Parathyroid adenoma (tissue), 2 donors: ENCODE measurements at regions not wholly inside any gene's neighbourhood (a gene's known extent, or its start where the extent isn't known, plus 50 kb on each side); places are given as distances from the start of the nearest gene placed in this dataset.

ENCODE experiments used
- H2AFZ ChIP-seq: fragments of 300-600 bp; sonication (generic); one replicate; pipeline ENCODE4 v1.7.0; 2017; ENCODE audit warnings: antibody characterized with exemption, mild to moderate bottlenecking
- H3K27ac ChIP-seq: fragments of 300-600 bp; sonication (generic); one replicate; pipeline ENCODE4 v1.7.0; 2017
- H3K27me3 ChIP-seq: fragments of 300-600 bp; sonication (generic); one replicate; pipeline ENCODE4 v1.7.0; 2017; ENCODE audit warnings: low read length; ENCODE audit not compliant: control insufficient read depth, insufficient read depth
- H3K36me3 ChIP-seq: fragments of 300-600 bp; sonication (generic); one replicate; pipeline ENCODE4 v1.7.0; 2017; ENCODE audit warnings: low read length; ENCODE audit not compliant: control insufficient read depth, insufficient read depth
- H3K4me1 ChIP-seq: fragments of 300-600 bp; sonication (generic); one replicate; pipeline ENCODE4 v1.7.0; 2017; ENCODE audit warnings: control low read depth
- H3K4me2 ChIP-seq: fragments of 300-600 bp; sonication (generic); one replicate; pipeline ENCODE4 v1.7.0; 2017; ENCODE audit warnings: low read length
- H3K4me3 ChIP-seq: fragments of 300-600 bp; sonication (generic); one replicate; pipeline ENCODE4 v1.7.0; 2017; ENCODE audit warnings: low read depth, low read length
- H3K79me2 ChIP-seq: fragments of 300-600 bp; sonication (generic); one replicate; pipeline ENCODE4 v1.7.0; 2017; ENCODE audit warnings: control low read depth
- H3K9ac ChIP-seq: fragments of 300-600 bp; sonication (generic); one replicate; pipeline ENCODE4 v1.7.0; 2017; ENCODE audit warnings: mild to moderate bottlenecking
- H3K9me3 ChIP-seq: fragments of 300-600 bp; sonication (generic); one replicate; pipeline ENCODE4 v1.7.0; 2017; ENCODE audit warnings: low read length; ENCODE audit not compliant: control insufficient read depth
- TF ChIP-seq, protein P1 (sequence below): fragments of 300-600 bp; sonication (generic); IDR thresholded peaks from one replicate; pipeline ENCODE4 v1.7.0; 2017; ENCODE audit warnings: antibody characterized with exemption, mild to moderate bottlenecking
- donor health status: primary hyperparathyroidism.

DNA sequence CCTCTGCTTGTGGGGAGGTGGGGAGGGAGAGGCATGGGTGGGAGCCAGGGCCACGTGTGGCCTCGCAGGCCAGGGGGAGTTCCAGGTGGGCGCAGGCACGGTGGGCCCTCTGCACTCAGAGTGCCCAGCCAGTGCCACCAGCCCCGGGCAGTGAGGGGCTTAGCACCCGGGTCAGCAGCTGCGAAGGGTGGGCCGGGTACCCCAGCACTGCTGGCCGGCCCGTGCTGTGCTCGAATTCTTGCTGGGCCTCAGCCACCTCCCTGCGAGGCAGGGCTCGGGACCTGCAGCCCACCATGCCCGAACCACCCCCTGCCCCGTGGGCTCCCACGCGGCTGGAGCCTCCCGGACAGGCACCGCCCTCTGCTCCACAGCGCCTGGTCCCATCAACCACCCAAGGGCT, 1277.2 kb downstream of the JRKL start:
- Histone ChIP-seq H3K27ac (no peak overlapping the region), H3K4me2 (no peak overlapping the region), H3K4me3 (no peak overlapping the region), H3K9ac (no peak overlapping the region), H3K36me3 (no peaks in the 10 kb centered on the region), H3K4me1 (no peaks in the 10 kb centered on the region), H3K9me3 (no peaks in the 10 kb centered on the region), H3K79me2 (no peaks in the 10 kb centered on the region), H3K27me3 (no peaks in the 10 kb centered on the region), H2AFZ (no peak overlapping the region)
- TF ChIP-seq, protein P1, sequence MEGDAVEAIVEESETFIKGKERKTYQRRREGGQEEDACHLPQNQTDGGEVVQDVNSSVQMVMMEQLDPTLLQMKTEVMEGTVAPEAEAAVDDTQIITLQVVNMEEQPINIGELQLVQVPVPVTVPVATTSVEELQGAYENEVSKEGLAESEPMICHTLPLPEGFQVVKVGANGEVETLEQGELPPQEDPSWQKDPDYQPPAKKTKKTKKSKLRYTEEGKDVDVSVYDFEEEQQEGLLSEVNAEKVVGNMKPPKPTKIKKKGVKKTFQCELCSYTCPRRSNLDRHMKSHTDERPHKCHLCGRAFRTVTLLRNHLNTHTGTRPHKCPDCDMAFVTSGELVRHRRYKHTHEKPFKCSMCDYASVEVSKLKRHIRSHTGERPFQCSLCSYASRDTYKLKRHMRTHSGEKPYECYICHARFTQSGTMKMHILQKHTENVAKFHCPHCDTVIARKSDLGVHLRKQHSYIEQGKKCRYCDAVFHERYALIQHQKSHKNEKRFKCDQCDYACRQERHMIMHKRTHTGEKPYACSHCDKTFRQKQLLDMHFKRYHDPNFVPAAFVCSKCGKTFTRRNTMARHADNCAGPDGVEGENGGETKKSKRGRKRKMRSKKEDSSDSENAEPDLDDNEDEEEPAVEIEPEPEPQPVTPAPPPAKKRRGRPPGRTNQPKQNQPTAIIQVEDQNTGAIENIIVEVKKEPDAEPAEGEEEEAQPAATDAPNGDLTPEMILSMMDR = no peak

DNA sequence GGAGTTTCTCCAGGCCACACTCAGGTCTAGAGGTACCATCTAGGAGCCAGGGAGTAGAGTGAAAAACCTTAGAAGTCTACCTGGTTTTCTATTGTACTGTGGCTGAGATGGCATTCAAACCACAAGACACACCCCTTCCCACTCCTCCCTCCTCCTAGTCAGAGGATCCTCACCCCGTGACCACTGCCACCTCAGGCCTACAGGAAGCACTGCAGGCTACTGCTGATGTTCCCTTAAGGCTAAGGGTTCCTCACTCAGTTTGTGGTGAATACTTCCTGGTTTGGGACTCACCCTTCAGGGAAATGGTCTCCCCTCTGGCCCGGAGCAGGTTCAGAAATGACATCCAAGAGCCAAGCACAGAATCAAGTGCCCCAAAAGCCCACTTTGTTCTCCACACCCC, 1293.9 kb downstream of the JRKL start:
- Histone ChIP-seq H3K79me2 (no peaks in the 10 kb centered on the region), H3K27ac (no peak overlapping the region), H3K36me3 (no peaks in the 10 kb centered on the region), H3K9ac (no peak overlapping the region), H2AFZ (no peak overlapping the region), H3K4me2 (no peak overlapping the region), H3K27me3 (no peaks in the 10 kb centered on the region), H3K9me3 (no peaks in the 10 kb centered on the region), H3K4me3 (no peak overlapping the region), H3K4me1 (no peaks in the 10 kb centered on the region)
- TF ChIP-seq, protein P1 = no peak

DNA sequence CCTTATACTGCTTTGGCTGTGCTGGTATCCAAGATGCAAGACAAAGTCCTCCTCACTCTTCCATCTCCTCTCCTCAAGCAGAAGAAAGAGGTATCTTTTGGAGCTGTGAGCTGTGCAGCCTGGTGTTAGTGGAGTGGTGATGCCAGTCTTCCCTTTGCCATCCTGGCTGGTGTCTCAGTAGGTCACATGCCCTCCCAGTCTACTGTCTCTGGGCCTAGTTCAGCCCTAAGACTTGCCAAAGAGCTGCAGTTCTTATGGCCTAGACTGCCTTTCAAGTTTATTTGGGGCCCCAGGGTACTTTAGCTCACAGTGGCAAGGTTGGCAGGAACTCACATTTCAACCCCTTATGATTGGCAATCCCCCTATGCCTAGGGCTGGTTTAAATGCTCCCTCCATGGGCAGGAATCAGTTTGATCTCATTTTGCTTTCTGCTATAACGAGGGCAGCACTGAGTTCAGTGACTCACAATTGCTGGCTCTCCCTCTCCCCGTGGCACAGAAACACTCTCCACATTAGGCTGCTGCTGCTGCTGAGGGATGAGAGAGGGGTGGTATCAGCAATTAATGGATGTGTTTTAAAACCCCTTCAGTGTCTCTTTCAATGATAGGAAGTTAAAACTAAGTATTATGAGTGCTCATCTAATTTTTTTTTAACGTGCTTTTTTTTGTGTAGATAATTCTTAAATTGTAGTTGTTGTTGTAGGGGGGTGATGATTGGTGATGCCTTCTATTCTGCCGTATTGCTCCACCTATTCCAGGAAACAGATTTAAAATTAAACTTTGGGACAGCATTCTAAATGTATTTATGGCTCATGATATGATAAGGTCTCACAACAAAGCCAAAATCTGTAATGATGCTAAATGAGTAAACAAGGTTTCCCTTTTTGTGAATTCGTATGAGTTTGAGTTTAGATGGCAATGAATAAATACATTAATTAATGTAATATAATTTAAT, 1295.0 kb downstream of the JRKL start:
- H3K79me2 ChIP-seq = no peaks in the 10 kb centered on the region
- no peak overlapping the region for H2AFZ ChIP-seq
- no peak overlapping the region for H3K4me2 ChIP-seq
- TF ChIP-seq, protein P1 = no peak
- no peak overlapping the region for H3K9ac ChIP-seq
- no peaks in the 10 kb centered on the region for H3K27me3 ChIP-seq
- H3K27ac ChIP-seq = no peak overlapping the region
- no peaks in the 10 kb centered on the region for H3K4me1 ChIP-seq
- H3K36me3 ChIP-seq = no peaks in the 10 kb centered on the region
- no peaks in the 10 kb centered on the region for H3K9me3 ChIP-seq
- no peak overlapping the region for H3K4me3 ChIP-seq

DNA sequence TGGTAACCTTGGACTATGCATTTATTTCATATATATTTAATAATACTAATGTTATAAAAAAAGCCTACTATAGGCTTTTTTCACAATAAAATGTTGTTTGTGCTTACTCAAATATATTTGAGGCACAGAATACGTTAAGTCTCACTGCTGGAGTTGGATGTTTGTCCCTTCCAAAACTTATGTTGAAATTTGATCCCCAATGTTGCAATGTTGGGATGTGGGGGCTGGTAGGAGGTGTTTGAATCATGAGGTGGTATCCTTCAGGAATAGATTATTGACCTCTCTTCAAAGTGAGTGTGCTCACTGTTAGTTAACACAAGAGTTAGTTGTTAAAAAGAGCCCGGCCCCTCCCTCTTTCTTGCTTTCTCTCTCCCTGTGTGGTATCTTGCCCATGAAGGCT, 1295.9 kb downstream of the JRKL start:
- H3K4me1 ChIP-seq = no peaks in the 10 kb centered on the region
- H3K4me3 ChIP-seq = no peak overlapping the region
- no peak overlapping the region for H3K9ac ChIP-seq
- TF ChIP-seq, protein P1 = no peak
- H3K79me2 ChIP-seq = no peaks in the 10 kb centered on the region
- no peaks in the 10 kb centered on the region for H3K36me3 ChIP-seq
- no peak overlapping the region for H3K27ac ChIP-seq
- H3K27me3 ChIP-seq = no peaks in the 10 kb centered on the region
- no peak overlapping the region for H2AFZ ChIP-seq
- no peak overlapping the region for H3K4me2 ChIP-seq
- no peaks in the 10 kb centered on the region for H3K9me3 ChIP-seq

DNA sequence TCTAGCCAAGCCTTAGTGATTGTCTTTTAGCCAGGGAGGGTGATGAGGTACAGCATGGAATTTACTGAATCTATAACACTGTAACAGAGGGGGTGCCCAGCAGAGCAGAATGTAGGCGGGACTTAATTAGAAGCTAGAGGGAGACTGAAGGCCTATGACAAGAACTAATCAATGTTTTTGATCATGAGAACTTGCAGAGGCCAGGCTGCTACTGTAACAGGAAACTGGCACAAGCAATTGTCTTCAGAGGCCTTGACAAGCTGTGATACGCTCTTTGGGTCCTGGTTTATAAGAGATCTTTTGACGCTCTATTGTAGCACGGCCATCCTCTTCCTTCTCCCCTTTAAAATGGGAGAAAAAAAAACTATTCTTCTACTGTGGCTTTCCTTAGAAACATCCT, 1297.3 kb downstream of the JRKL start:
- no peak overlapping the region for H3K27ac ChIP-seq
- no peaks in the 10 kb centered on the region for H3K36me3 ChIP-seq
- H3K4me1 ChIP-seq = no peaks in the 10 kb centered on the region
- TF ChIP-seq, protein P1 = no peak
- no peaks in the 10 kb centered on the region for H3K79me2 ChIP-seq
- no peaks in the 10 kb centered on the region for H3K9me3 ChIP-seq
- H3K9ac ChIP-seq = no peak overlapping the region
- H2AFZ ChIP-seq = no peak overlapping the region
- H3K4me3 ChIP-seq = no peak overlapping the region
- H3K27me3 ChIP-seq = no peaks in the 10 kb centered on the region
- H3K4me2 ChIP-seq = no peak overlapping the region
